Right lobe of liver (tissue), 4 donors: ENCODE measurements at regions not wholly inside any gene's neighbourhood (a gene's known extent, or its start where the extent isn't known, plus 50 kb on each side); places are given as distances from the start of the nearest gene placed in this dataset.
"Not testable (repeated sequence)": the region's sequence is repeated elsewhere in the genome, so short reads cannot be mapped to it uniquely, and the experiment has no call there.

Experiments
- CTCF ChIP-seq, 4 donors: fragments of 200-600 bp in 3 of 4; fragments of 450-650 bp in 1 of 4; IDR thresholded peaks; one replicate each; pipeline versions ENCODE4 v1.5.1 to v1.8.0; 2016 to 2022; ENCODE audit warnings: antibody characterized with exemption in 4 of 4, mild to moderate bottlenecking in 2 of 4
- POLR2A ChIP-seq: fragments of 450-650 bp; IDR thresholded peaks from one replicate; pipeline ENCODE4 v1.6.1; 2017; ENCODE audit warnings: antibody characterized with exemption, mild to moderate bottlenecking
- donor health status: DM: no; HTN: no; CAD: no.
- donor health status: DM: no; HTN: no; CAD: no.
- donor health status: DM: no; HTN: yes; CAD: no.

DNA sequence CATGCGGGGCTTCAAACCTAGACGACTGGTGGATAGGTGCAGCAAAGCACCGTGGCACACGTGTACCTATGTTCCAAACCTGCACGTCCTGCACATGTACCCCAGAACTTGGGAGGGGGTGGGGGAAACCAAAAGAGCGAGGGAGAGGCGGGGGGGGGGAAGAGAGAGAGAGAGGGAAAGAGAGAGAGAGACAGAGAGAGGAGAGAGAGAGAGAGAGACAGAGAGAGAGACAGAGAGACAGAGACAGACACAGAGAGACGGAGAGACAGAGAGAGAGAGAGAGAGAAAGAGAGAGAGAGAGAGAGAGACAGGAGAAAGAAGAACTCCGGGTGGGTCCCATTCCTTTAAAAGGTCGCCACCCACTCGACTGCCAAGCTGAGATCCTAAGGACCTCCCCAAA lies 55.9 kb upstream of the RNU2-1 start:
- not testable (repeated sequence) for TF ChIP-seq CTCF (IDR thresholded peaks at IDR 0.05); POLR2A
